SU-DHL-6 (cell line): ENCODE measurements at regions not wholly inside any gene's neighbourhood (a gene's known extent, or its start where the extent isn't known, plus 50 kb on each side); places are given as distances from the start of the nearest gene placed in this dataset.

Source experiments
- H2AFZ ChIP-seq: fragments of 200-600 bp; sonication (generic); 2 replicates; pipeline ENCODE4 v1.6.1; 2014; ENCODE audit warnings: low read depth, mild to moderate bottlenecking, moderate library complexity, mixed read lengths, antibody characterized with exemption, low read length; ENCODE audit not compliant: severe bottlenecking
- H3F3A ChIP-seq: fragments of 200-600 bp; shearing (Covaris generic); 2 replicates; pipeline ENCODE4 v1.6.0; 2016; ENCODE audit warnings: antibody characterized with exemption, mild to moderate bottlenecking; ENCODE audit not compliant: insufficient read depth
- H3K27ac ChIP-seq: fragments of 200-600 bp; sonication (generic); 2 replicates; pipeline ENCODE4 v1.5.1; 2016; ENCODE audit warnings: low read depth, mild to moderate bottlenecking, low read length, moderate library complexity, mixed read lengths
- H3K27me3 ChIP-seq: fragments of 200-600 bp; sonication (generic), shearing (Covaris generic); 2 replicates; pipeline ENCODE4 v1.6.0; 2014; ENCODE audit warnings: mild to moderate bottlenecking, low read length
- H3K36me3 ChIP-seq: fragments of 200-600 bp; sonication (generic); 2 replicates; pipeline ENCODE4 v1.6.1; 2014; ENCODE audit warnings: mild to moderate bottlenecking, low read length, mixed read lengths
- H3K4me2 ChIP-seq: fragments of 300-600, 200-600 bp; shearing (Covaris generic), sonication (generic); 2 replicates; pipeline ENCODE4 v1.6.0; 2014; ENCODE audit warnings: low read length, low read depth, mild to moderate bottlenecking; ENCODE audit not compliant: poor library complexity, severe bottlenecking
- H3K4me3 ChIP-seq: fragments of 200-600 bp; sonication (generic); 2 replicates; pipeline ENCODE4 v1.5.1; 2014; ENCODE audit warnings: antibody characterized with exemption, low read length, mild to moderate bottlenecking, mixed read lengths; ENCODE audit not compliant: insufficient read depth, poor library complexity, severe bottlenecking
- H3K79me2 ChIP-seq: fragments of 200-600 bp; sonication (generic); 2 replicates; pipeline ENCODE4 v1.6.1; 2014; ENCODE audit warnings: mild to moderate bottlenecking, low read length, moderate library complexity; ENCODE audit not compliant: insufficient read depth
- H3K9ac ChIP-seq: fragments of 200-600 bp; sonication (generic); 2 replicates; pipeline ENCODE4 v1.7.0; 2014; ENCODE audit warnings: mild to moderate bottlenecking, low read length
- H3K9me2 ChIP-seq: fragments of 200-600 bp; sonication (generic); replicated peaks from 2 replicates; pipeline ENCODE4 v1.6.1; 2014; ENCODE audit warnings: low read length; ENCODE audit not compliant: insufficient read depth
- H3K9me3 ChIP-seq: fragments of 200-600 bp; sonication (generic); 2 replicates; pipeline ENCODE4 v1.6.1; 2014; ENCODE audit warnings: low read length, mixed read lengths; ENCODE audit not compliant: insufficient read depth
- H4K20me1 ChIP-seq: fragments of 200-600 bp; sonication (generic); 2 replicates; pipeline ENCODE4 v1.6.1; 2014; ENCODE audit warnings: low read depth, mild to moderate bottlenecking, antibody characterized with exemption, low read length, moderate library complexity, mixed read lengths
- CTCF ChIP-seq: fragments of 200-600 bp; sonication (generic); IDR thresholded peaks from one replicate; pipeline ENCODE4 v1.5.1; 2017; ENCODE audit warnings: antibody characterized with exemption, mild to moderate bottlenecking, low read length, moderate library complexity; ENCODE audit not compliant: insufficient read depth, poor library complexity, severe bottlenecking
- EZH2phosphoT487 ChIP-seq: fragments of 200-600 bp; sonication (generic), shearing (Covaris generic); conservative IDR thresholded peaks from 2 replicates; pipeline ENCODE4 v1.6.1; 2018; ENCODE audit warnings: mild to moderate bottlenecking, antibody characterized with exemption, low read length, moderate library complexity, mixed read lengths

GRCh38 chr14:97524589-97525319, 727.6 kb downstream of the VRK1 start:
- Histone ChIP-seq H3K4me2 (no peak overlapping the region), H3K9me3 (no peaks in the 10 kb centered on the region), H3K36me3 (no peaks in the 10 kb centered on the region), H3K9ac (no peak overlapping the region), H3K27ac (no peak overlapping the region), H3F3A (no peaks in the 10 kb centered on the region), H4K20me1 (no peaks in the 10 kb centered on the region), H3K27me3 (no peaks in the 10 kb centered on the region), H2AFZ (no peak overlapping the region), H3K9me2 (no peaks in the 10 kb centered on the region), H3K79me2 (no peaks in the 10 kb centered on the region), H3K4me3 (no peak overlapping the region)
- TF ChIP-seq EZH2phosphoT487 (no peak), CTCF (no peak)

GRCh38 chr14:97527993-97528392, 730.8 kb downstream of the VRK1 start:
- no peaks in the 10 kb centered on the region for H3K79me2 ChIP-seq
- no peaks in the 10 kb centered on the region for H3K36me3 ChIP-seq
- H3K9me2 ChIP-seq = no peaks in the 10 kb centered on the region
- no peaks in the 10 kb centered on the region for H4K20me1 ChIP-seq
- H3K27ac ChIP-seq = no peak overlapping the region
- H3F3A ChIP-seq = no peaks in the 10 kb centered on the region
- no peak overlapping the region for H3K4me2 ChIP-seq
- H2AFZ ChIP-seq = no peak overlapping the region
- TF ChIP-seq EZH2phosphoT487 = no peak
- TF ChIP-seq CTCF = no peak
- no peak overlapping the region for H3K9ac ChIP-seq
- no peak overlapping the region for H3K4me3 ChIP-seq
- no peaks in the 10 kb centered on the region for H3K9me3 ChIP-seq
- H3K27me3 ChIP-seq = no peaks in the 10 kb centered on the region

GRCh38 chr14:97532052-97532451, 734.9 kb downstream of the VRK1 start:
- no peaks in the 10 kb centered on the region; the same call in 1 of the 2 replicates for H3K27me3 ChIP-seq
- no peaks in the 10 kb centered on the region for H3K9me2 ChIP-seq
- H3K4me2 ChIP-seq = no peak overlapping the region
- H4K20me1 ChIP-seq = no peaks in the 10 kb centered on the region
- TF ChIP-seq CTCF = no peak
- no peak for TF ChIP-seq EZH2phosphoT487
- H3K9me3 ChIP-seq = no peaks in the 10 kb centered on the region
- no peaks in the 10 kb centered on the region for H3K79me2 ChIP-seq
- H3K9ac ChIP-seq = no peak overlapping the region
- H2AFZ ChIP-seq = no peak overlapping the region
- no peaks in the 10 kb centered on the region for H3F3A ChIP-seq
- H3K4me3 ChIP-seq = no peak overlapping the region
- H3K36me3 ChIP-seq = no peaks in the 10 kb centered on the region
- no peak overlapping the region for H3K27ac ChIP-seq
